ENCODE measurements at regions not wholly inside any gene's neighbourhood (a gene's known extent, or its start where the extent isn't known, plus 50 kb on each side); places are given as distances from the start of the nearest gene placed in this dataset.

DNA sequence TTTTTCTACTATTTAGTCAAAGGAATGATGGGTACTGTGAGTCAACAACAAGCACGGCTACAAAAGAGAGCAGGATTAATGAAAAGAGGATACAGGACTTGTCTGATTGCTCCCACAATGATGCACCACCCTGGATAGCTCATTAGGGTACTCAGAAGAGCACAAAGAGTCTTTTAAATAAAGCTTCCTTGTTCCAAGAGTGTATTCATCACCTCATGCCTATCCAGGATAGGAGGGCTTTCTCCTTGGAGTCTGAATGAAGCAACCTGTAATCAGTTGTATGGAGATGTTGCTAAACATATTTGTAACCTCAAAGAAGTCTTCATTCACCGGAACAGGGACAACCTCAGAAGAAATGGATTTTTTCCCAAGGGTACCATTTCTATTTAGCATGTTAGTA lies 219.5 kb upstream of the TMEM161B start:
- no peak for DNase-seq (ENCODE audit: low read depth in 1 of 2, low spot score in 1 of 2)
- no peaks in the 10 kb centered on the region for H3K27me3 ChIP-seq (ENCODE audit: insufficient read depth, poor library complexity, severe bottlenecking)
- no peak for TF ChIP-seq SPI1 (IDR thresholded peaks at IDR 0.05; ENCODE audit: borderline replicate concordance, low read depth)
- TF ChIP-seq, protein P1, sequence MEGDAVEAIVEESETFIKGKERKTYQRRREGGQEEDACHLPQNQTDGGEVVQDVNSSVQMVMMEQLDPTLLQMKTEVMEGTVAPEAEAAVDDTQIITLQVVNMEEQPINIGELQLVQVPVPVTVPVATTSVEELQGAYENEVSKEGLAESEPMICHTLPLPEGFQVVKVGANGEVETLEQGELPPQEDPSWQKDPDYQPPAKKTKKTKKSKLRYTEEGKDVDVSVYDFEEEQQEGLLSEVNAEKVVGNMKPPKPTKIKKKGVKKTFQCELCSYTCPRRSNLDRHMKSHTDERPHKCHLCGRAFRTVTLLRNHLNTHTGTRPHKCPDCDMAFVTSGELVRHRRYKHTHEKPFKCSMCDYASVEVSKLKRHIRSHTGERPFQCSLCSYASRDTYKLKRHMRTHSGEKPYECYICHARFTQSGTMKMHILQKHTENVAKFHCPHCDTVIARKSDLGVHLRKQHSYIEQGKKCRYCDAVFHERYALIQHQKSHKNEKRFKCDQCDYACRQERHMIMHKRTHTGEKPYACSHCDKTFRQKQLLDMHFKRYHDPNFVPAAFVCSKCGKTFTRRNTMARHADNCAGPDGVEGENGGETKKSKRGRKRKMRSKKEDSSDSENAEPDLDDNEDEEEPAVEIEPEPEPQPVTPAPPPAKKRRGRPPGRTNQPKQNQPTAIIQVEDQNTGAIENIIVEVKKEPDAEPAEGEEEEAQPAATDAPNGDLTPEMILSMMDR (IDR thresholded peaks at IDR 0.05; ENCODE audit: insufficient read depth, low read length): no peak
- H3K27ac ChIP-seq (replicated peaks): no peak overlapping the region
- H3K4me3 ChIP-seq (replicated peaks; ENCODE audit: insufficient read depth, low read length): no peak overlapping the region

DNA sequence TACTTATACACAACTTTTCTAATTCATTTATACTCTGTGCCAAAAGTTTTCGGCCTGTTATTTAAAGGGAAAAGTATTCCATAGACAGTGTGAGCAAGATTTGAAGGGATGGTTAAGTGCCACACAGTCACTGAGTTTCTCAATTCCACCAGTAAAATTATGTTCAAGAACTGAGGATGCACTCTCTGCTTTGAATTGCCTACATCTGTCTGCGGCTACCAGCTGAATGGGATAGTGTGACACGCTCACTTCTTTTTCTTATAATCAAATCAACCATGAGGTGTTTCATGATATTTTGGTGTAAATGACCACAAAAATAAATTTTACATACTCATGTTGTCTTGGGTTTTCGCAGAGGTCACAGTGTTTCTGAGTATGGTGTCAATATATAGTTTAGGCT lies 218.4 kb upstream of the TMEM161B start:
- H3K27me3 ChIP-seq (ENCODE audit: insufficient read depth, poor library complexity, severe bottlenecking): no peaks in the 10 kb centered on the region
- TF ChIP-seq GABPA (IDR thresholded peaks at IDR 0.05; ENCODE audit: low read depth): no peak
- no peak for TF ChIP-seq POLR2AphosphoS5 (IDR thresholded peaks at IDR 0.05; ENCODE audit: low read depth)
- no peak for TF ChIP-seq SPI1 (IDR thresholded peaks at IDR 0.05; ENCODE audit: borderline replicate concordance, low read depth)
- TF ChIP-seq, protein P1 (IDR thresholded peaks at IDR 0.05; ENCODE audit: insufficient read depth, low read length): no peak
- TF ChIP-seq, protein P2, sequence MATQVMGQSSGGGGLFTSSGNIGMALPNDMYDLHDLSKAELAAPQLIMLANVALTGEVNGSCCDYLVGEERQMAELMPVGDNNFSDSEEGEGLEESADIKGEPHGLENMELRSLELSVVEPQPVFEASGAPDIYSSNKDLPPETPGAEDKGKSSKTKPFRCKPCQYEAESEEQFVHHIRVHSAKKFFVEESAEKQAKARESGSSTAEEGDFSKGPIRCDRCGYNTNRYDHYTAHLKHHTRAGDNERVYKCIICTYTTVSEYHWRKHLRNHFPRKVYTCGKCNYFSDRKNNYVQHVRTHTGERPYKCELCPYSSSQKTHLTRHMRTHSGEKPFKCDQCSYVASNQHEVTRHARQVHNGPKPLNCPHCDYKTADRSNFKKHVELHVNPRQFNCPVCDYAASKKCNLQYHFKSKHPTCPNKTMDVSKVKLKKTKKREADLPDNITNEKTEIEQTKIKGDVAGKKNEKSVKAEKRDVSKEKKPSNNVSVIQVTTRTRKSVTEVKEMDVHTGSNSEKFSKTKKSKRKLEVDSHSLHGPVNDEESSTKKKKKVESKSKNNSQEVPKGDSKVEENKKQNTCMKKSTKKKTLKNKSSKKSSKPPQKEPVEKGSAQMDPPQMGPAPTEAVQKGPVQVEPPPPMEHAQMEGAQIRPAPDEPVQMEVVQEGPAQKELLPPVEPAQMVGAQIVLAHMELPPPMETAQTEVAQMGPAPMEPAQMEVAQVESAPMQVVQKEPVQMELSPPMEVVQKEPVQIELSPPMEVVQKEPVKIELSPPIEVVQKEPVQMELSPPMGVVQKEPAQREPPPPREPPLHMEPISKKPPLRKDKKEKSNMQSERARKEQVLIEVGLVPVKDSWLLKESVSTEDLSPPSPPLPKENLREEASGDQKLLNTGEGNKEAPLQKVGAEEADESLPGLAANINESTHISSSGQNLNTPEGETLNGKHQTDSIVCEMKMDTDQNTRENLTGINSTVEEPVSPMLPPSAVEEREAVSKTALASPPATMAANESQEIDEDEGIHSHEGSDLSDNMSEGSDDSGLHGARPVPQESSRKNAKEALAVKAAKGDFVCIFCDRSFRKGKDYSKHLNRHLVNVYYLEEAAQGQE (IDR thresholded peaks at IDR 0.05; ENCODE audit: insufficient replicate concordance, low read depth): no peak
- no peak for DNase-seq (ENCODE audit: low read depth in 1 of 2, low spot score in 1 of 2)

DNA sequence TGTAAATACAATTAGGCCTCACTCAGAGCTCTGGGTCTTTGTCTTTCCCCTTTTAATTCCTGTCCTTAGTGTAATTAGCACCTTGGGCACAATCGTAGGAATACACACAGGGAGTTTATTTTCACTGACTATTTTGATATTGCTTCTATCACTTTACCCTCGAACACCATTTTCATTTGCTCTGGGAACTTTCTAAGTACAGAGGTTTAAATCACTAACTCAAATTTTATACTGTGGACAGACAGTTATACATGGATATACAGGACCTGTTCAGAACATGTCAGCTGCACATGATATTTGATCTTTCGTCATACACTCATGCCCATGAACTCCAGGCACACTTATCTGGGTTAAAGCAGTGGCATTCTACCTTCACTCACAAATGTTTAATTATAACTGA lies 217.8 kb upstream of the TMEM161B start:
- Histone ChIP-seq H3K27ac (replicated peaks) (no peak overlapping the region), H3K4me3 (replicated peaks; ENCODE audit: insufficient read depth, low read length) (no peak overlapping the region), H3K27me3 (ENCODE audit: insufficient read depth, poor library complexity, severe bottlenecking) (no peaks in the 10 kb centered on the region)
- no peak for DNase-seq (ENCODE audit: low read depth in 1 of 2, low spot score in 1 of 2)
- no peak for TF ChIP-seq SPI1 (IDR thresholded peaks at IDR 0.05; ENCODE audit: borderline replicate concordance, low read depth)
- no peak for TF ChIP-seq POLR2AphosphoS5 (IDR thresholded peaks at IDR 0.05; ENCODE audit: low read depth)

More for the DNA sequence above, 218.4 kb upstream of the TMEM161B start:
- Histone ChIP-seq H3K4me3 (replicated peaks; ENCODE audit: insufficient read depth, low read length) (no peak overlapping the region), H3K27ac (replicated peaks) (no peak overlapping the region)

DNA sequence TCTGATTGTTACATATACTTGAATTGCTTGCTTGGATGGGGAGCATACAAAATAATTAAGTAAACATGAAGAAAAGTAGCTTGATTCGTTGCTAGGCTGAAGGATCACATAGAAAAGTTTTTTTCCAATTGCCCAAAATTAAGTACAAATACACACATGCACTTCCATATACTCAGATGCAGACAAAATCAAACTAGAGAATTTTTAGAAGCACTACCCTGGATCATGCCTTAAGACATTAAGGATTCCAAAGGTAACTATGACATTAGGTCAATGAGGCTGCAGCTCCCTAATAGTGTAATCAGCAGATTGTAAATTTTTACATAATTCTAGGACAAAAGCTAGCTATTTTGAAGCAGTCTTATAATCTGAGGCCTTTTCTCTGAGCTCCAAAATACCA lies 216.9 kb upstream of the TMEM161B start:
- no peak for DNase-seq (ENCODE audit: low read depth in 1 of 2, low spot score in 1 of 2)
- H3K27me3 ChIP-seq (ENCODE audit: insufficient read depth, poor library complexity, severe bottlenecking): no peaks in the 10 kb centered on the region
- no peak overlapping the region for H3K27ac ChIP-seq (replicated peaks)
- H3K4me3 ChIP-seq (replicated peaks; ENCODE audit: insufficient read depth, low read length): no peak overlapping the region
- TF ChIP-seq SPI1 (IDR thresholded peaks at IDR 0.05; ENCODE audit: borderline replicate concordance, low read depth) (no peak), POLR2AphosphoS5 (IDR thresholded peaks at IDR 0.05; ENCODE audit: low read depth) (no peak)
- TF ChIP-seq, protein P1 (IDR thresholded peaks at IDR 0.05; ENCODE audit: insufficient read depth, low read length): no peak

DNA sequence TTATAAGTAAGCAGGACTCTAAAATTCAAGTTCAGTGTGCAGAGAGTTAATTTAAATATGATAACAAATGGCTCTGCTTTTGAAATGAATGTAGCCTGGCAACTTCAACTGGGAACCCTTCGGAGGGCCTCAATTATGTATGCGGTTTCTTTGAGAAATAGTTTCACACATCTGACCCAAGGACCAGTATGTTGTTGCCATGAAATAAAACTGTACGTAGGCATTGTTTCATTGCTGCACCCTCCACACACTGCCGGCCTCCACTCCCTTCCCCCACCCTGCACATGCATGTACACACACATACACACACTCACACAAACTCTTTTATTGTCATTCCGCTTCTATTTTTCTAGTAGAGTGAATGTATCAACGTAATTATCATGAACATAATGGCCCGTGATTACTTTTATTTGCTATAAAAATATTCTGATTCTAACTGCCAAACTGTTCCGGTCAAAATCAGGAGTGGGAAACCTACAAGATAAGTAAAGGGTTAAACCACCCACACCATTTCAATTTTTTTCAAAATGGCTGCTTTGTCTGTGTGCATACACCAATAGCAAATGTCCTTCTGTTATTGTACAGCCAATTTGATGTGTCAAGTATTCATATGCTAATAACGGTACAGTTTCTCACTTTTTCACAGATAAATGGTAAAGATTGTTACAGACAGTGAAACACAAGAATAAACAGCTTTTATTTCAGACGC lies 215.5 kb upstream of the TMEM161B start:
- H3K27me3 ChIP-seq (ENCODE audit: insufficient read depth, poor library complexity, severe bottlenecking): no peaks in the 10 kb centered on the region
- H3K27ac ChIP-seq (replicated peaks): no peak overlapping the region
- no peak for TF ChIP-seq GABPA (IDR thresholded peaks at IDR 0.05; ENCODE audit: low read depth)
- TF ChIP-seq, protein P2 (IDR thresholded peaks at IDR 0.05; ENCODE audit: insufficient replicate concordance, low read depth): no peak
- TF ChIP-seq SPI1 (IDR thresholded peaks at IDR 0.05; ENCODE audit: borderline replicate concordance, low read depth): no peak
- no peak for TF ChIP-seq POLR2AphosphoS5 (IDR thresholded peaks at IDR 0.05; ENCODE audit: low read depth)
- TF ChIP-seq, protein P1 (IDR thresholded peaks at IDR 0.05; ENCODE audit: insufficient read depth, low read length): no peak
- H3K4me3 ChIP-seq (replicated peaks; ENCODE audit: insufficient read depth, low read length): no peak overlapping the region
- no peak for DNase-seq (ENCODE audit: low read depth in 1 of 2, low spot score in 1 of 2)

All from HL-60 (cell line).